ENCODE measurements at regions not wholly inside any gene's neighbourhood (a gene's known extent, or its start where the extent isn't known, plus 50 kb on each side); places are given as distances from the start of the nearest gene placed in this dataset.

- TF ChIP-seq ZNF274 (IDR thresholded peaks at IDR 0.05; ENCODE audit: low read depth, low read length) (no peak), YY1 (IDR thresholded peaks at IDR 0.05; ENCODE audit: insufficient read depth, insufficient read length) (no peak), SUZ12 (IDR thresholded peaks at IDR 0.05; ENCODE audit: extremely low read depth, insufficient read depth, insufficient read length) (no peak)
These were observed 108.5 kb upstream of the KIF26B start for GRCh38 chr1:245046315-245046714.
